HCT116 (cell line): ENCODE measurements at regions not wholly inside any gene's neighbourhood (a gene's known extent, or its start where the extent isn't known, plus 50 kb on each side); places are given as distances from the start of the nearest gene placed in this dataset.

Experiments used
- ATAC-seq: fragments of 200-7000 bp; cut with Tn5 transposase; 2 replicates; pipeline ENCODE4 v1.9.1; 2020; ENCODE audit warnings: mild to moderate bottlenecking, moderate library complexity
- BruUV-seq: library from RNA; stranded (reverse); fragments of 400-500 nt; replicated peaks from 2 replicates; lab custom pipeline; 2021; lab: Mats Ljungman, UMichigan
- CTCF ChIA-PET: fragments of 300-600 bp; sonication (Branson Sonifier 250); formaldehyde crosslinking; loops from one replicate; lab custom pipeline; 2021; ENCODE audit warnings: antibody characterized with exemption; lab: Charles Lee
- POLR2A ChIA-PET: fragments of 300-600, 350-600 bp; sonication (Branson Sonifier 250); formaldehyde crosslinking; loops from one replicate; lab custom pipeline; 2021; ENCODE audit warnings: antibody characterized with exemption; lab: Charles Lee
- RAD21 ChIA-PET, 2 experiments: fragments of 300-600 bp; sonication (Branson Sonifier 250); formaldehyde crosslinking; loops; one replicate each; lab custom pipeline; 2023; ENCODE audit warnings: low total read pairs in 2 of 2; ENCODE audit not compliant: uncharacterized antibody in 2 of 2, unreplicated experiment in 2 of 2, low non-redundant PET in 1 of 2; lab: Charles Lee
- DNase-seq: peaks from one replicate; pipeline ENCODE4 v3.0.0-alpha.2; 2010; ENCODE audit warnings: low read depth, low spot score
- H2AFZ ChIP-seq: fragments of 200-600 bp; shearing (Covaris generic), sonication (generic); 2 replicates; pipeline ENCODE4 v1.6.1; 2017; ENCODE audit warnings: low read depth, mixed run types, mixed read lengths, antibody characterized with exemption, low read length; ENCODE audit not compliant: poor library complexity, severe bottlenecking
- H3K27ac ChIP-seq: 2 replicates; pipeline ENCODE4 v1.5.1; 2012; ENCODE audit warnings: low read depth, low read length
- H3K27me3 ChIP-seq: fragments of 200-600 bp; sonication (generic); 2 replicates; pipeline ENCODE4 v1.6.1; 2016; ENCODE audit warnings: mixed run types, low read length, mixed read lengths; ENCODE audit not compliant: insufficient read depth
- H3K36me3 ChIP-seq, 2 experiments: fragments of 200-500 bp in 1 of 2; fragments of 200-600 bp in 1 of 2; sonication (Bioruptor generic) in 1 of 2; sonication (generic) in 1 of 2; 2 replicates each; pipeline versions ENCODE4 v1.5.1 to v1.6.1; 2014 to 2016; ENCODE audit warnings: low read length in 2 of 2, inconsistent platforms in 1 of 2, mixed read lengths in 1 of 2, mixed run types in 1 of 2; ENCODE audit not compliant: insufficient read depth in 2 of 2, control insufficient read depth in 1 of 2
- H3K4me1 ChIP-seq, 2 experiments: fragments of 200-600 bp in 1 of 2; sonication (generic) in 1 of 2; 2 replicates each; pipeline versions ENCODE4 v1.5.1 to v1.6.1; 2012 to 2017; ENCODE audit warnings: low read length in 2 of 2, inconsistent platforms in 1 of 2, mild to moderate bottlenecking in 1 of 2, mixed read lengths in 1 of 2, mixed run types in 1 of 2, moderate library complexity in 1 of 2; ENCODE audit not compliant: insufficient read depth in 2 of 2, control insufficient read depth in 1 of 2
- H3K4me2 ChIP-seq: fragments of 200-600 bp; sonication (generic); 2 replicates; pipeline ENCODE4 v1.6.1; 2017; ENCODE audit warnings: mixed run types, low read length, mixed read lengths
- H3K4me3 ChIP-seq, 2 experiments: fragments of 200-600 bp in 1 of 2; sonication (generic) in 1 of 2; replicated peaks in 1 of 2; 2 replicates each; pipeline ENCODE4 v1.5.1; 2011 to 2016; ENCODE audit warnings: low read length in 2 of 2, control low read depth in 1 of 2, low read depth in 1 of 2, mild to moderate bottlenecking in 1 of 2, mixed read lengths in 1 of 2, mixed run types in 1 of 2
- H3K79me2 ChIP-seq: fragments of 200-600 bp; sonication (generic); 2 replicates; pipeline ENCODE4 v1.6.1; 2017; ENCODE audit warnings: mild to moderate bottlenecking, mixed run types, low read length, moderate library complexity, mixed read lengths; ENCODE audit not compliant: insufficient read depth
- H3K9ac ChIP-seq: fragments of 200-600 bp; sonication (generic); 2 replicates; pipeline ENCODE4 v1.6.1; 2016; ENCODE audit warnings: low read length, mixed read lengths
- H3K9me2 ChIP-seq: fragments of 200-600 bp; sonication (generic), shearing (Covaris generic); 2 replicates; pipeline ENCODE4 v1.6.1; 2017; ENCODE audit warnings: mixed run types, mild to moderate bottlenecking, moderate library complexity; ENCODE audit not compliant: insufficient read depth
- H3K9me3 ChIP-seq, 2 experiments: fragments of 200-500 bp in 1 of 2; fragments of 200-600 bp in 1 of 2; sonication (Bioruptor generic) in 1 of 2; sonication (generic) in 1 of 2; 2 replicates each; pipeline ENCODE4 v1.6.1; 2014 to 2017; ENCODE audit warnings: low read length in 2 of 2, mixed read lengths in 2 of 2, inconsistent platforms in 1 of 2, low read depth in 1 of 2, mild to moderate bottlenecking in 1 of 2, mixed run types in 1 of 2, moderate library complexity in 1 of 2; ENCODE audit not compliant: control insufficient read depth in 1 of 2, insufficient read depth in 1 of 2
- H4K20me1 ChIP-seq: fragments of 200-600 bp; sonication (generic), shearing (Covaris generic); 2 replicates; pipeline ENCODE4 v1.6.1; 2017; ENCODE audit warnings: mixed run types, mild to moderate bottlenecking, moderate library complexity; ENCODE audit not compliant: insufficient read depth
- ATF3 ChIP-seq: IDR thresholded peaks from 2 replicates; pipeline ENCODE4 v1.6.1; 2012
- CEBPB ChIP-seq: IDR thresholded peaks from 2 replicates; pipeline ENCODE4 v1.6.1; 2012; ENCODE audit warnings: low read depth
- ELF1 ChIP-seq: IDR thresholded peaks from 2 replicates; pipeline ENCODE4 v1.6.1; 2012; ENCODE audit warnings: low read depth, borderline replicate concordance
- EZH2phosphoT487 ChIP-seq: fragments of 200-600 bp; IDR thresholded peaks from 2 replicates; pipeline ENCODE4 v1.6.1; 2018; ENCODE audit warnings: antibody characterized with exemption, borderline replicate concordance
- FOSL1 ChIP-seq: IDR thresholded peaks from 2 replicates; pipeline ENCODE4 v1.6.1; 2012; ENCODE audit warnings: low read depth
- JUND ChIP-seq: IDR thresholded peaks from 2 replicates; pipeline ENCODE4 v1.6.1; 2012
- POLR2AphosphoS5 ChIP-seq: IDR thresholded peaks from 2 replicates; pipeline ENCODE4 v1.6.1; 2011; ENCODE audit warnings: mild to moderate bottlenecking, low read depth, low read length, moderate library complexity
- RAD21 ChIP-seq: IDR thresholded peaks from 2 replicates; pipeline ENCODE4 v1.6.1; 2012; ENCODE audit warnings: low read depth, mild to moderate bottlenecking
- REST ChIP-seq: IDR thresholded peaks from 2 replicates; pipeline ENCODE4 v1.6.1; 2012; ENCODE audit warnings: low read depth
- SIN3A ChIP-seq: IDR thresholded peaks from 2 replicates; pipeline ENCODE4 v1.6.1; 2012; ENCODE audit warnings: low read depth
- SP1 ChIP-seq: IDR thresholded peaks from 2 replicates; pipeline ENCODE4 v1.6.1; 2012; ENCODE audit warnings: low read depth
- SRF ChIP-seq: IDR thresholded peaks from 2 replicates; pipeline ENCODE4 v1.6.1; 2012; ENCODE audit warnings: low read depth
- TCF7L2 ChIP-seq: IDR thresholded peaks from 2 replicates; pipeline ENCODE4 v1.7.0; 2011; ENCODE audit warnings: borderline replicate concordance, inconsistent platforms; ENCODE audit not compliant: insufficient read depth, insufficient read length; ENCODE audit errors: extremely low read depth
- YY1 ChIP-seq: IDR thresholded peaks from 2 replicates; pipeline ENCODE4 v1.6.1; 2011; ENCODE audit warnings: low read length, low read depth, moderate library complexity, mild to moderate bottlenecking; ENCODE audit not compliant: insufficient replicate concordance; ENCODE audit errors: extremely low read depth
- ZBTB33 ChIP-seq: IDR thresholded peaks from 2 replicates; pipeline ENCODE4 v1.6.1; 2011; ENCODE audit warnings: mild to moderate bottlenecking, low read length, moderate library complexity; ENCODE audit not compliant: insufficient replicate concordance; ENCODE audit errors: extremely low read depth
- ZFX ChIP-seq: fragments of 450-650 bp; IDR thresholded peaks from 2 replicates; pipeline ENCODE4 v1.6.1; 2017
- intact Hi-C: fragments of 100-400 bp; cut with micrococcal nuclease; formaldehyde crosslinking; loops from 2 replicates; pipeline ENCODE4 v1.10.0; 2022

GRCh38 chr3:82416349-82416748 lies 654.9 kb upstream of the GBE1 start (continued):
- TF ChIP-seq REST: no peak
- TF ChIP-seq SIN3A: no peak
- TF ChIP-seq JUND: no peak

- no peak for TF ChIP-seq JUND
- no peak for TF ChIP-seq ZBTB33
- no peak for TF ChIP-seq TCF7L2
- TF ChIP-seq EZH2phosphoT487: no peak
- TF ChIP-seq YY1: no peak
- no peak for TF ChIP-seq REST
- no peak for TF ChIP-seq ATF3
- no peak for TF ChIP-seq ZFX
- TF ChIP-seq ELF1: no peak
- no peak for TF ChIP-seq CEBPB
- TF ChIP-seq RAD21: no peak
- no peak for TF ChIP-seq SIN3A
- no peak for TF ChIP-seq FOSL1
- no peak for TF ChIP-seq POLR2AphosphoS5
- TF ChIP-seq SRF: no peak
- TF ChIP-seq SP1: no peak
- Histone ChIP-seq H3K27me3 (no peaks in the 10 kb centered on the region), H3K4me1 (no peaks in the 10 kb centered on the region), H3K27ac (no peak overlapping the region), H4K20me1 (no peaks in the 10 kb centered on the region), H3K9me3 (no peaks in the 10 kb centered on the region), H3K9ac (no peak overlapping the region), H3K4me2 (no peak overlapping the region), H3K36me3 (no peaks in the 10 kb centered on the region; a peak in 1 of 4 replicates), H3K4me3 (no peak overlapping the region), H3K79me2 (no peaks in the 10 kb centered on the region), H3K9me2 (no peaks in the 10 kb centered on the region), H2AFZ (no peak overlapping the region)
- ChIA-PET RAD21 (no interaction called here), CTCF (no interaction called here), POLR2A (no interaction called here)
- intact Hi-C loops: no loop called here
- BruUV-seq: no TSS peak
- ATAC-seq: no peak
- DNase-seq: no peak
Observed at GRCh38 chr3:82413171-82413570, 651.7 kb upstream of the GBE1 start.
